ENCODE measurements at regions not wholly inside any gene's neighbourhood (a gene's known extent, or its start where the extent isn't known, plus 50 kb on each side); places are given as distances from the start of the nearest gene placed in this dataset.
"Not testable (repeated sequence)": the region's sequence is repeated elsewhere in the genome, so short reads cannot be mapped to it uniquely, and the experiment has no call there.

- DNase-seq = no peak
Measured at GRCh38 chr7:84941936-84942335, 244.9 kb downstream of the SEMA3D start.

GRCh38 chr7:84941291-84941690 is 245.6 kb downstream of the SEMA3D start:
- no peak for DNase-seq

GRCh38 chr7:84939888-84940287 is 247.0 kb downstream of the SEMA3D start:
- DNase-seq = no peak

GRCh38 chr7:84939442-84939841 is 247.4 kb downstream of the SEMA3D start:
- DNase-seq = no peak

- no peak for DNase-seq
Measured at GRCh38 chr7:84924353-84924752, 262.5 kb downstream of the SEMA3D start.

- DNase-seq = no peak
Measured at GRCh38 chr7:84923348-84923747, 263.5 kb downstream of the SEMA3D start.

- DNase-seq = no peak
Measured at GRCh38 chr7:84921154-84921553, 265.7 kb downstream of the SEMA3D start.

- DNase-seq = not testable (repeated sequence)
Measured at GRCh38 chr7:84916973-84917372, 269.9 kb downstream of the SEMA3D start.

GRCh38 chr7:84916161-84916560 is 270.7 kb downstream of the SEMA3D start:
- DNase-seq = no peak

- no peak for DNase-seq
Measured at GRCh38 chr7:84914598-84914997, 272.3 kb downstream of the SEMA3D start.

GRCh38 chr7:84913731-84914130 is 273.1 kb downstream of the SEMA3D start:
- no peak for DNase-seq

- no peak for DNase-seq
Measured at GRCh38 chr7:84912993-84913635, 273.7 kb downstream of the SEMA3D start.

GRCh38 chr7:84912537-84912936 is 274.3 kb downstream of the SEMA3D start:
- no peak for DNase-seq

- DNase-seq = no peak
Measured at GRCh38 chr7:84912018-84912417, 274.8 kb downstream of the SEMA3D start.

GRCh38 chr7:84911077-84911476 is 275.8 kb downstream of the SEMA3D start:
- no peak for DNase-seq

GRCh38 chr7:84910322-84910721 is 276.5 kb downstream of the SEMA3D start:
- not testable (repeated sequence) for DNase-seq

- no peak for DNase-seq
Measured at GRCh38 chr7:84908196-84908793, 278.6 kb downstream of the SEMA3D start.

- no peak for DNase-seq
Measured at GRCh38 chr7:84906889-84907288, 280.0 kb downstream of the SEMA3D start.

- no peak for DNase-seq
Measured at GRCh38 chr7:84904561-84904960, 282.3 kb downstream of the SEMA3D start.

- no peak for DNase-seq
Measured at GRCh38 chr7:84901366-84901765, 285.5 kb downstream of the SEMA3D start.

- DNase-seq = no peak
Measured at GRCh38 chr7:84900215-84900614, 286.6 kb downstream of the SEMA3D start.

GRCh38 chr7:84895563-84895962 is 291.3 kb downstream of the SEMA3D start:
- no peak for DNase-seq

GRCh38 chr7:84883570-84883969 is 303.3 kb downstream of the SEMA3D start:
- not testable (repeated sequence) for DNase-seq

- DNase-seq = not testable (repeated sequence)
Measured at GRCh38 chr7:84880326-84880997, 306.4 kb downstream of the SEMA3D start.

All from hematopoietic multipotent progenitor cell treated with erythropoietin and hydrocortisone succinate and interleukin-3 and kit ligand, for 6 days (in vitro differentiated cells).